ENCODE measurements at regions not wholly inside any gene's neighbourhood (a gene's known extent, or its start where the extent isn't known, plus 50 kb on each side); places are given as distances from the start of the nearest gene placed in this dataset.

DNA sequence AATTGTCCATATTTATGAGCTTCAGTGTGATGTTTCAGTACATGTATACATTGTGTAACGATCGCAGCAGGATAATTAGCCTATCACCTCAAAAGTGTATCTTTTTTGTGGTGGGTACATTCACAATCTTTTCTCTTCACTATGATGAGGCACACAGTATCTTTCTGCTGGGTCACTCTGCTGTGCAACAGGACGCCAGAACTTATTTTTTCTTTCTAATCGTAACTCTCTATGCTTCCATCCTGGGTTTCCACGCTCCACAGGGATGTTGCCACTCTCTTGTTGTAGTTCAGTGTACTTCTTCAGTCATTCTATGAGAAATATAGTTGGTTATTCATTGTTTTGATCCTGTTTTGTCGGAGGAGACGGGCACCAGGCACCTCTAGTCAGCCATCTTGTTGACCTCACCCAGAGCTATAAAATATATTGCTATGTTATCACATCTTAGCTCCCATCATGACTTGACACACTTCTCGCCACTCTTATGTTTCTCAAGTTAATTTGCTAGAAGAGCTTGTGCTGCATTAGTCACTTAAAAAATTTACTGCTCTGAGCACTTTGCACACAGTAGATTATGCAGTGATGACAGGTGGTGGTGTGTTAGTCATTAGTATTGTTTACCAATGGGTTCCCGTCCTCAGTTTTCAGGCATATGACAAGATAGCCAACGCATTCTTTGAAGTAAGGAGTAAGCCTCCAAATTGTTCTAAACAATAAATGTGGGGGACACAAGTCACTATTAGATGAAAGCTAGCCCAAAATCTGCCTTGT lies 1002.7 kb upstream of the PCDH7 start:
- Histone ChIP-seq H3K79me2 (ENCODE audit: insufficient read depth, low read length) (no peaks in the 10 kb centered on the region), H3K4me1 (ENCODE audit: insufficient read depth, low read length, severe bottlenecking) (no peaks in the 10 kb centered on the region), H3K9me2 (ENCODE audit: low read depth, low read length) (no peaks in the 10 kb centered on the region), H3K27me3 (ENCODE audit: insufficient read depth, low read length) (no peaks in the 10 kb centered on the region), H3K9me3 (ENCODE audit: low read length) (no peaks in the 10 kb centered on the region), H4K20me1 (ENCODE audit: insufficient read depth, low read length) (no peaks in the 10 kb centered on the region), H2AFZ (ENCODE audit: low read length) (no peak overlapping the region), H3K9ac (ENCODE audit: low read length) (no peak overlapping the region), H3K36me3 (ENCODE audit: insufficient read depth, low read length) (no peaks in the 10 kb centered on the region), H3F3A (ENCODE audit: insufficient read depth, low read length) (no peaks in the 10 kb centered on the region), H3K4me3 (ENCODE audit: low read depth, low read length, poor library complexity, severe bottlenecking) (no peak overlapping the region), H3K4me2 (ENCODE audit: low read length) (no peak overlapping the region), H3K27ac (ENCODE audit: low read depth, low read length, poor library complexity, severe bottlenecking) (no peak overlapping the region)
- TF ChIP-seq EZH2 (IDR thresholded peaks at IDR 0.05; ENCODE audit: borderline replicate concordance, low read length), result no peak
- TF ChIP-seq, protein P1, sequence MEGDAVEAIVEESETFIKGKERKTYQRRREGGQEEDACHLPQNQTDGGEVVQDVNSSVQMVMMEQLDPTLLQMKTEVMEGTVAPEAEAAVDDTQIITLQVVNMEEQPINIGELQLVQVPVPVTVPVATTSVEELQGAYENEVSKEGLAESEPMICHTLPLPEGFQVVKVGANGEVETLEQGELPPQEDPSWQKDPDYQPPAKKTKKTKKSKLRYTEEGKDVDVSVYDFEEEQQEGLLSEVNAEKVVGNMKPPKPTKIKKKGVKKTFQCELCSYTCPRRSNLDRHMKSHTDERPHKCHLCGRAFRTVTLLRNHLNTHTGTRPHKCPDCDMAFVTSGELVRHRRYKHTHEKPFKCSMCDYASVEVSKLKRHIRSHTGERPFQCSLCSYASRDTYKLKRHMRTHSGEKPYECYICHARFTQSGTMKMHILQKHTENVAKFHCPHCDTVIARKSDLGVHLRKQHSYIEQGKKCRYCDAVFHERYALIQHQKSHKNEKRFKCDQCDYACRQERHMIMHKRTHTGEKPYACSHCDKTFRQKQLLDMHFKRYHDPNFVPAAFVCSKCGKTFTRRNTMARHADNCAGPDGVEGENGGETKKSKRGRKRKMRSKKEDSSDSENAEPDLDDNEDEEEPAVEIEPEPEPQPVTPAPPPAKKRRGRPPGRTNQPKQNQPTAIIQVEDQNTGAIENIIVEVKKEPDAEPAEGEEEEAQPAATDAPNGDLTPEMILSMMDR (IDR thresholded peaks at IDR 0.05; ENCODE audit: low read length), result no peak

DNA sequence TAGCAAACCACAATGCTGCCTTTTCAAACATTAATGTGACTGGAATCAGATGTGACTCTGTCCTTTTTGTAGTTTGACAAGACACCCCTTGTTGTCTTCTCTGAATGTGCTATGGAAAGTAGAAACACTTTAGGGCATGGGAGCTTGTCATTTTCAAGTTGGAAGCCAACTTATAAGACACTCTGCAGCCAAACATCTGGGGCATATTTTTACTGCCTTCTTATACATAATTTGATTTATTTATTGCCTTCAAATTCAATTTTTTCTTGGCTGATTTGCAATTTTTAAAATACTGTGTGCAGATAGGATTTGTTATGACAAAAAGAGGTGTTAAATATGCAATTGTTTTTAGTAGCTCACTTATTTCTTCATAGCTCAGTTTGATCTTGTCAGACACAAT lies 1002.0 kb upstream of the PCDH7 start:
- Histone ChIP-seq H3F3A (ENCODE audit: insufficient read depth, low read length) (no peaks in the 10 kb centered on the region), H3K4me3 (ENCODE audit: low read depth, low read length, poor library complexity, severe bottlenecking) (no peak overlapping the region), H3K27me3 (ENCODE audit: insufficient read depth, low read length) (no peaks in the 10 kb centered on the region), H3K9ac (ENCODE audit: low read length) (no peak overlapping the region), H3K4me2 (ENCODE audit: low read length) (no peak overlapping the region), H3K4me1 (ENCODE audit: insufficient read depth, low read length, severe bottlenecking) (no peaks in the 10 kb centered on the region), H3K9me3 (ENCODE audit: low read length) (no peaks in the 10 kb centered on the region), H3K36me3 (ENCODE audit: insufficient read depth, low read length) (no peaks in the 10 kb centered on the region), H2AFZ (ENCODE audit: low read length) (no peak overlapping the region), H3K9me2 (ENCODE audit: low read depth, low read length) (no peaks in the 10 kb centered on the region), H3K79me2 (ENCODE audit: insufficient read depth, low read length) (no peaks in the 10 kb centered on the region), H3K27ac (ENCODE audit: low read depth, low read length, poor library complexity, severe bottlenecking) (no peak overlapping the region), H4K20me1 (ENCODE audit: insufficient read depth, low read length) (no peaks in the 10 kb centered on the region)
- TF ChIP-seq, protein P1 (IDR thresholded peaks at IDR 0.05; ENCODE audit: low read length), result no peak
- no peak for TF ChIP-seq EZH2 (IDR thresholded peaks at IDR 0.05; ENCODE audit: borderline replicate concordance, low read length)

DNA sequence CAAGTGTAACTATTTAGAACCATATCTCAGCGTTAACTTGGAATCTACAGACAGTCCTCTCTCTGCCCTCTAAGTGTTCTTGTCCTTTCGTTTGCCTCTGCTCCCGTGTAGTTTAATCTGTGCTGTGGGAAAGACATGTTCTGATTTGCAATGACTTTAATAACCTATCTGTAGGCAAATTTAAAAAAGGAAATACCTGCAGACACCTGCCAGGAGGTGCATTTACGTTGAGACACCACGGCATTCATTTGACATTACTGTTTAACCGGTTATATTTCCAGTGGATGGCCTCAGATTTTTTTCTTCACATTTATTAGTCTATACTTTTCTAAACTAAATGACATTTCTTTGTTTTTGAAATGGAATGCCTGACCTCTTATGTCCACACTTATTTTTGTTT lies 997.9 kb upstream of the PCDH7 start:
- no peaks in the 10 kb centered on the region for H3K79me2 ChIP-seq (ENCODE audit: insufficient read depth, low read length)
- H4K20me1 ChIP-seq (ENCODE audit: insufficient read depth, low read length), result no peaks in the 10 kb centered on the region
- H3K4me2 ChIP-seq (ENCODE audit: low read length), result no peak overlapping the region
- no peaks in the 10 kb centered on the region for H3K4me1 ChIP-seq (ENCODE audit: insufficient read depth, low read length, severe bottlenecking)
- no peak overlapping the region for H3K9ac ChIP-seq (ENCODE audit: low read length)
- TF ChIP-seq, protein P1 (IDR thresholded peaks at IDR 0.05; ENCODE audit: low read length), result no peak
- TF ChIP-seq EZH2 (IDR thresholded peaks at IDR 0.05; ENCODE audit: borderline replicate concordance, low read length), result no peak
- no peaks in the 10 kb centered on the region for H3K9me2 ChIP-seq (ENCODE audit: low read depth, low read length)
- H3K9me3 ChIP-seq (ENCODE audit: low read length), result no peaks in the 10 kb centered on the region
- H2AFZ ChIP-seq (ENCODE audit: low read length), result no peak overlapping the region
- H3F3A ChIP-seq (ENCODE audit: insufficient read depth, low read length), result no peaks in the 10 kb centered on the region
- H3K27ac ChIP-seq (ENCODE audit: low read depth, low read length, poor library complexity, severe bottlenecking), result no peak overlapping the region
- H3K36me3 ChIP-seq (ENCODE audit: insufficient read depth, low read length), result no peaks in the 10 kb centered on the region
- no peak overlapping the region for H3K4me3 ChIP-seq (ENCODE audit: low read depth, low read length, poor library complexity, severe bottlenecking)
- H3K27me3 ChIP-seq (ENCODE audit: insufficient read depth, low read length), result no peaks in the 10 kb centered on the region
